Fibroblast of lung (primary cell): ENCODE measurements at regions not wholly inside any gene's neighbourhood (a gene's known extent, or its start where the extent isn't known, plus 50 kb on each side); places are given as distances from the start of the nearest gene placed in this dataset.

Experiments used
- DNase-seq, 2 donors: peaks; one replicate each; pipeline versions ENCODE4 v3.0.0 to v3.0.0-alpha.2; 2010; ENCODE audit warnings: low read depth in 2 of 2
- H2AFZ ChIP-seq: 2 replicates; pipeline ENCODE4 v1.5.1; 2012; ENCODE audit warnings: low read length, control low read depth, inconsistent platforms
- H3K27ac ChIP-seq: 2 replicates; pipeline ENCODE4 v1.5.1; 2011; ENCODE audit warnings: low read length, control low read depth; ENCODE audit not compliant: insufficient read depth
- H3K27me3 ChIP-seq: 2 replicates; pipeline ENCODE4 v1.5.1; 2011; ENCODE audit warnings: mild to moderate bottlenecking, low read length; ENCODE audit not compliant: control insufficient read depth, insufficient read depth
- H3K36me3 ChIP-seq: 2 replicates; pipeline ENCODE4 v1.5.1; 2011; ENCODE audit warnings: low read length; ENCODE audit not compliant: control insufficient read depth, insufficient read depth
- H3K4me1 ChIP-seq: 2 replicates; pipeline ENCODE4 v1.5.1; 2011; ENCODE audit warnings: low read length; ENCODE audit not compliant: control insufficient read depth, insufficient read depth; ENCODE audit errors: extremely low read depth
- H3K4me2 ChIP-seq: 2 replicates; pipeline ENCODE4 v1.5.1; 2011; ENCODE audit warnings: low read length, control low read depth; ENCODE audit not compliant: insufficient read depth; ENCODE audit errors: extremely low read depth
- H3K4me3 ChIP-seq, 4 experiments: fragments of 200-600 bp in 1 of 4; sonication (generic) in 1 of 4; replicated peaks in 1 of 4; 2 replicates each; pipeline ENCODE4 v1.5.1; 2011 to 2016; ENCODE audit warnings: low read length in 4 of 4, low read depth in 3 of 4, mild to moderate bottlenecking in 3 of 4, control low read depth in 2 of 4, inconsistent platforms in 1 of 4, mixed read lengths in 1 of 4; ENCODE audit not compliant: insufficient read depth in 1 of 4; ENCODE audit errors: control extremely low read depth in 1 of 4
- H3K79me2 ChIP-seq: 2 replicates; pipeline ENCODE4 v1.5.1; 2012; ENCODE audit warnings: mild to moderate bottlenecking, low read length, inconsistent platforms; ENCODE audit not compliant: control insufficient read depth, insufficient read depth
- H3K9ac ChIP-seq: 2 replicates; pipeline ENCODE4 v1.5.1; 2011; ENCODE audit warnings: mild to moderate bottlenecking, low read length, control low read depth; ENCODE audit not compliant: insufficient read depth
- H3K9me3 ChIP-seq: 2 replicates; pipeline ENCODE4 v1.5.1; 2012; ENCODE audit warnings: low read depth, low read length; ENCODE audit not compliant: control insufficient read depth, insufficient read depth
- H4K20me1 ChIP-seq: 2 replicates; pipeline ENCODE4 v1.5.1; 2011; ENCODE audit warnings: low read length; ENCODE audit not compliant: control insufficient read depth, insufficient read depth; ENCODE audit errors: extremely low read depth
- EZH2 ChIP-seq: IDR thresholded peaks from 2 replicates; pipeline ENCODE4 v1.5.1; 2012; ENCODE audit warnings: low read length, control low read depth, mild to moderate bottlenecking; ENCODE audit errors: missing control alignments
- TF ChIP-seq, protein P1 (sequence below), 2 donors: IDR thresholded peaks in 1 of 2; conservative IDR thresholded peaks in 1 of 2; 1 replicate in 1 of 2; 2 replicates in 1 of 2; pipeline ENCODE4 v1.5.1; 2011 to 2012; ENCODE audit warnings: low read length in 2 of 2, control low read depth in 1 of 2, inconsistent platforms in 1 of 2, low read depth in 1 of 2, mild to moderate bottlenecking in 1 of 2

DNA sequence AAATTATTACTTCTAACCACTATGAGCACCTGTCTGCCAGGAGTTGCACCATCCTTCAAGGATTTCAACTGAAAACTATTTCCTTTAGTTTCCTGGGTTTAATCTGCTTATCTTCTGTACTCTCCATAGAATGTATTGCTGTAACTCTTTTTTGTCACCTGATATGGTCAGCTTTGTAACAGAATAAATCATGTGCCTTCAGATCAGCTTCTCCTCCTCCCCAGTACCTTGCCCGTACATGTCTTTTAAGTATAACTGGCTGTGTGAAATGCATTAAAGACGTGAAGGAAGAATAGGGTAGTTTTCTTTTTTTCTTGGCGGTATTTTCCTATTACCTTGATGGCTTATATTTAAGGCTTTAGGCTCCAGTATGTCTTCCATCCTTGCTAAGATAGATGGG, 200.3 kb upstream of the NAV3 start:
- Histone ChIP-seq H3K9ac (no peak overlapping the region), H2AFZ (no peak overlapping the region), H4K20me1 (no peaks in the 10 kb centered on the region), H3K27ac (no peak overlapping the region), H3K9me3 (no peaks in the 10 kb centered on the region), H3K36me3 (no peaks in the 10 kb centered on the region), H3K4me2 (no peak overlapping the region), H3K4me1 (no peaks in the 10 kb centered on the region), H3K27me3 (no peaks in the 10 kb centered on the region), H3K4me3 (no peak overlapping the region), H3K79me2 (no peaks in the 10 kb centered on the region)
- TF ChIP-seq, protein P1, sequence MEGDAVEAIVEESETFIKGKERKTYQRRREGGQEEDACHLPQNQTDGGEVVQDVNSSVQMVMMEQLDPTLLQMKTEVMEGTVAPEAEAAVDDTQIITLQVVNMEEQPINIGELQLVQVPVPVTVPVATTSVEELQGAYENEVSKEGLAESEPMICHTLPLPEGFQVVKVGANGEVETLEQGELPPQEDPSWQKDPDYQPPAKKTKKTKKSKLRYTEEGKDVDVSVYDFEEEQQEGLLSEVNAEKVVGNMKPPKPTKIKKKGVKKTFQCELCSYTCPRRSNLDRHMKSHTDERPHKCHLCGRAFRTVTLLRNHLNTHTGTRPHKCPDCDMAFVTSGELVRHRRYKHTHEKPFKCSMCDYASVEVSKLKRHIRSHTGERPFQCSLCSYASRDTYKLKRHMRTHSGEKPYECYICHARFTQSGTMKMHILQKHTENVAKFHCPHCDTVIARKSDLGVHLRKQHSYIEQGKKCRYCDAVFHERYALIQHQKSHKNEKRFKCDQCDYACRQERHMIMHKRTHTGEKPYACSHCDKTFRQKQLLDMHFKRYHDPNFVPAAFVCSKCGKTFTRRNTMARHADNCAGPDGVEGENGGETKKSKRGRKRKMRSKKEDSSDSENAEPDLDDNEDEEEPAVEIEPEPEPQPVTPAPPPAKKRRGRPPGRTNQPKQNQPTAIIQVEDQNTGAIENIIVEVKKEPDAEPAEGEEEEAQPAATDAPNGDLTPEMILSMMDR (conservative IDR thresholded peaks at IDR 0.05 in 1 of 2, IDR thresholded peaks at IDR 0.05 in 1 of 2; ENCODE audit: low read depth in 1 of 2, low read length in 2 of 2) = no peak
- TF ChIP-seq EZH2 = no peak
- DNase-seq = no peak

DNA sequence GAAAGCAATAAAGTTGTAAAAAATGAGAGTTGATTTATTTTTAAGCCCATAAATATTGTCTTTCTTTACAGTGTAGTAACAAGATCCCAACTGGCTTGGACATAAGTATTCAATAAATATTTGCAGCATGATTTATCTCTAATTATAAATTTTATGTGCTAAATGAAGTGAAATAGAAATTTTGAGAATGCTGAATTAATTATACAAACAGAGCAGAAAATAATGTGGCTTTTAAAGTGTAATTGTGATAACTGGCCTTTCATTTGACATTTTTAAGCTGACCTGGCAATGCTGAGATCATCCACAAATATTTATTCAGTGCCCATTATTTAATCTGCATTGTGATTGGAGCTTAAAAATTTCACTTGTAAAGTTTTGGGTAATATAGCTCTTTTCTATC, 201.6 kb upstream of the NAV3 start:
- no peak overlapping the region for H3K4me3 ChIP-seq
- no peaks in the 10 kb centered on the region for H3K27me3 ChIP-seq
- TF ChIP-seq, protein P1 (conservative IDR thresholded peaks at IDR 0.05 in 1 of 2, IDR thresholded peaks at IDR 0.05 in 1 of 2; ENCODE audit: low read depth in 1 of 2, low read length in 2 of 2) = no peak
- no peak for TF ChIP-seq EZH2
- no peak overlapping the region for H3K4me2 ChIP-seq
- no peak overlapping the region for H3K9ac ChIP-seq
- no peak overlapping the region for H3K27ac ChIP-seq
- no peak for DNase-seq
- no peaks in the 10 kb centered on the region for H4K20me1 ChIP-seq
- no peak overlapping the region for H2AFZ ChIP-seq
- H3K4me1 ChIP-seq = no peaks in the 10 kb centered on the region
- no peaks in the 10 kb centered on the region for H3K79me2 ChIP-seq
- H3K9me3 ChIP-seq = no peaks in the 10 kb centered on the region
- no peaks in the 10 kb centered on the region for H3K36me3 ChIP-seq

DNA sequence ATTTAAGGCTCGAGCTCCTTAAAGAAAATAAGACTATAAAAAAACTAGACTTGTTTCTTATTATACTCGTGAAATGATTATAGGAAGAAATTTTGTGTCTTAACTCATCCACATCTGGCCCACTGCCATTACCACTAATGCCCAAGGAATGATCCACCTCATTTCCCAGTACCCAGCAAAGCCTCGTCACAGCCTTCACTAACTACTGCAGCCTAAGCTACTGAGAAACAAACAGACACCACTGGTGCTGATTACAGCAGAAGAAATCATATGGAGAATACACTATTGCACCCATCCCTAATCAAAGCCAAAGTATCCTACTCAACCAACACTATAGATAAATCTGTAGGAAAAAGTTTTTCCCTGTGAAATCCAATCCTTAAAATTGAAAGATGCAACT, 205.3 kb upstream of the NAV3 start:
- H3K27ac ChIP-seq = no peak overlapping the region
- no peaks in the 10 kb centered on the region for H3K36me3 ChIP-seq
- H3K4me1 ChIP-seq = no peaks in the 10 kb centered on the region
- H3K9ac ChIP-seq = no peak overlapping the region
- TF ChIP-seq EZH2 = no peak
- TF ChIP-seq, protein P1 (conservative IDR thresholded peaks at IDR 0.05 in 1 of 2, IDR thresholded peaks at IDR 0.05 in 1 of 2; ENCODE audit: low read depth in 1 of 2, low read length in 2 of 2) = no peak
- no peak overlapping the region for H3K4me2 ChIP-seq
- H2AFZ ChIP-seq = no peak overlapping the region
- no peak overlapping the region for H3K4me3 ChIP-seq
- H4K20me1 ChIP-seq = no peaks in the 10 kb centered on the region
- H3K9me3 ChIP-seq = no peaks in the 10 kb centered on the region
- DNase-seq = peak; percentile 90 to 93
- H3K27me3 ChIP-seq = no peaks in the 10 kb centered on the region
- no peaks in the 10 kb centered on the region for H3K79me2 ChIP-seq
